ENCODE measurements at regions not wholly inside any gene's neighbourhood (a gene's known extent, or its start where the extent isn't known, plus 50 kb on each side); places are given as distances from the start of the nearest gene placed in this dataset.

GRCh38 chr4:11741190-11741652, 312.5 kb upstream of the HS3ST1 start:
- in situ Hi-C loops (cut with HindIII; ENCODE audit: low sequenced_read_pairs), result no loop called here

GRCh38 chr4:11739992-11740391, 311.3 kb upstream of the HS3ST1 start:
- in situ Hi-C loops (cut with HindIII; ENCODE audit: low sequenced_read_pairs), result no loop called here

GRCh38 chr4:11736978-11737377, 308.3 kb upstream of the HS3ST1 start:
- in situ Hi-C loops (cut with HindIII; ENCODE audit: low sequenced_read_pairs), result no loop called here

- in situ Hi-C loops (cut with HindIII; ENCODE audit: low sequenced_read_pairs), result no loop called here
These were observed 307.0 kb upstream of the HS3ST1 start for GRCh38 chr4:11735651-11736050.

- in situ Hi-C loops (cut with HindIII; ENCODE audit: low sequenced_read_pairs), result no loop called here
These were observed 303.5 kb upstream of the HS3ST1 start for GRCh38 chr4:11732155-11732554.

GRCh38 chr4:11730545-11730944, 301.9 kb upstream of the HS3ST1 start:
- in situ Hi-C loops (cut with HindIII; ENCODE audit: low sequenced_read_pairs), result no loop called here

- in situ Hi-C loops (cut with HindIII; ENCODE audit: low sequenced_read_pairs), result no loop called here
These were observed 300.9 kb upstream of the HS3ST1 start for GRCh38 chr4:11729548-11729947.

GRCh38 chr4:11727903-11728564, 299.3 kb upstream of the HS3ST1 start:
- in situ Hi-C loops (cut with HindIII; ENCODE audit: low sequenced_read_pairs), result no loop called here

GRCh38 chr4:11724731-11725130, 296.0 kb upstream of the HS3ST1 start:
- in situ Hi-C loops (cut with HindIII; ENCODE audit: low sequenced_read_pairs), result no loop called here

- in situ Hi-C loops (cut with HindIII; ENCODE audit: low sequenced_read_pairs), result no loop called here
These were observed 293.5 kb upstream of the HS3ST1 start for GRCh38 chr4:11722223-11722622.

GRCh38 chr4:11720292-11720691, 291.6 kb upstream of the HS3ST1 start:
- in situ Hi-C loops (cut with HindIII; ENCODE audit: low sequenced_read_pairs), result no loop called here

- in situ Hi-C loops (cut with HindIII; ENCODE audit: low sequenced_read_pairs), result no loop called here
These were observed 291.2 kb upstream of the HS3ST1 start for GRCh38 chr4:11719879-11720278.

GRCh38 chr4:11715753-11716521, 287.2 kb upstream of the HS3ST1 start:
- in situ Hi-C loops (cut with HindIII; ENCODE audit: low sequenced_read_pairs), result no loop called here

- in situ Hi-C loops (cut with HindIII; ENCODE audit: low sequenced_read_pairs), result no loop called here
These were observed 281.9 kb upstream of the HS3ST1 start for GRCh38 chr4:11710453-11711093.

GRCh38 chr4:11704186-11704830, 275.6 kb upstream of the HS3ST1 start:
- in situ Hi-C loops (cut with HindIII; ENCODE audit: low sequenced_read_pairs), result no loop called here

GRCh38 chr4:11702886-11703557, 274.3 kb upstream of the HS3ST1 start:
- in situ Hi-C loops (cut with HindIII; ENCODE audit: low sequenced_read_pairs), result no loop called here

- in situ Hi-C loops (cut with HindIII; ENCODE audit: low sequenced_read_pairs), result no loop called here
These were observed 273.5 kb upstream of the HS3ST1 start for GRCh38 chr4:11701966-11702725.

GRCh38 chr4:11700751-11701226, 272.1 kb upstream of the HS3ST1 start:
- in situ Hi-C loops (cut with HindIII; ENCODE audit: low sequenced_read_pairs), result no loop called here

- in situ Hi-C loops (cut with HindIII; ENCODE audit: low sequenced_read_pairs), result no loop called here
These were observed 270.3 kb upstream of the HS3ST1 start for GRCh38 chr4:11698846-11699590.
